ENCODE measurements at regions not wholly inside any gene's neighbourhood (a gene's known extent, or its start where the extent isn't known, plus 50 kb on each side); places are given as distances from the start of the nearest gene placed in this dataset.

GRCh38 chr12:124369827-124370378 lies 75.0 kb downstream of the RFLNA start:
- DNase-seq (ENCODE audit: low spot score): no peak

- peak; percentile 88 for DNase-seq (ENCODE audit: low spot score)
Observed at GRCh38 chr12:124369055-124369826, 74.3 kb downstream of the RFLNA start.

DNA sequence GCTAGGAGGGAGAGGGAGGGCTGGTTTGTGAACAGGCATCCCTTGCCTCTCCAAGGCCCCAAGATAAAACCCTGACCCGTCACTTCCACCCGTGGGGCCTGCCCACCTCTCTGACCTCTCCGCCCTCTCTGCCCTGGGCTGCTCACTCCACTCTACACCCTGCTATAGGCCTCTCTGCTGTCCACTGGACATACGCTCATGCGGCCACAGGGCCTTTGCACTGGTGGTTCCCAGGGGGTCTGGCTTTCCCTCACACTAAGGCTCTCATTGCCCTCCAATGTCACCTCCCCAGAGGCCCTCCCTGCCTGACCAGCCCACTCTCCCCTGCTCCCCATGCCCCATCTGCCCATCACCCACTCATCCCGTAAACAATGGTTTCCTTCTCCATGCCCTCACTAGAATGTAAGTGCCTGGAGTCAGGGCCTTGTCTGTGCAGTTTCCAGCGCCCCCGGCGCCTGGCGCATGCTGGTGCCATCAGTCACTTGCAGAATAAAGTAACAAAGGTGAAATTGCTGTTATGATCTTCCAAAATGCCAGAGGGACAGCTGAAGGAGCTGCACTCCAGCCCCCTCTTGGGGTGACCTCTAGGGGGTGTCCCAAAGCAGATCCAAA lies 73.6 kb downstream of the RFLNA start:
- no peak for DNase-seq (ENCODE audit: low spot score)

DNA sequence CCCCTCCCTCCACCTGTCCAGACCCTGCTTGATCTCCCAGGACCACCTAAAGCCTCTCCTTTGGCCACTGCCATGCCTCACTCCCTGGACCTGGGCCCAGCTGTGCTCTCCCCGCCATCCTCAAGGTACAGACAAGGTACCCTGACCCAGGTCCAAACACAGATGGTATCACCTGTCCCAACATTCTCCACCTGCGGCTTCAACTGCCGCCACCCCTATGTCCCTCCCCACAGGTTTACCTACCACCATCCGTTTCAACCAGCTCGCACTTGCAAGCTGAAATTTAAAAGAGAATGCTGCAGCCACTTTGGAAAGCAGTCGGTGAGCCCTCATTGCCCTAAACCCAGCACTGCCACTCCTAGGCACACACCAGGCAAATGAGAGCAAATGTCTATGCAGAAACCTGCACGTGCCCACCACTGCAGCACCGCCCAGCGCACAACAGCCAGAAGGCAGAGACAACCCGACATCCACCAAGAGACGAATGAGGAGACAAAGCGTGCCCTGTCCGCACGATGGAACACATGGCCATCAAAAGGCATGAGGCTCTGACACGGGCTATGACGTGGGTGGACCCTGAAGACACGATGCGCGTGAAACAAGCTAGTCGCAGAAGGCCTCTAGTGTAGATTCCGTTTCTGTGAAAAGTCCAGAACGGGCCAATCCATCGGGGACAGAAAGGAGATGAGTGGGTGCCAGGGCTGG lies 71.0 kb downstream of the RFLNA start:
- DNase-seq (ENCODE audit: low spot score): no peak

Measured in kidney tubule cell (primary cell).